ENCODE measurements at regions not wholly inside any gene's neighbourhood (a gene's known extent, or its start where the extent isn't known, plus 50 kb on each side); places are given as distances from the start of the nearest gene placed in this dataset.

- DNase-seq, result no peak
- H3K9me3 Mint-ChIP-seq (ENCODE audit: unreplicated experiment), result no peaks in the 10 kb centered on the region
- no peaks in the 10 kb centered on the region for H3K27me3 ChIP-seq (replicated peaks; ENCODE audit: control insufficient read depth, insufficient read depth, low read length)
- POLR2A ChIA-PET, result no interaction called here
- H3K27ac Mint-ChIP-seq (ENCODE audit: unreplicated experiment), result no peak overlapping the region
- H3K4me1 Mint-ChIP-seq (ENCODE audit: low read depth, unreplicated experiment), result no peaks in the 10 kb centered on the region
- TF ChIP-seq CTCF (IDR thresholded peaks at IDR 0.05; ENCODE audit: insufficient read depth in 1 of 2, low read depth in 1 of 2, low read length in 1 of 2, severe bottlenecking in 1 of 2, unreplicated experiment in 1 of 2), result no peak
- H3K36me3 Mint-ChIP-seq (ENCODE audit: insufficient read depth, unreplicated experiment), result no peaks in the 10 kb centered on the region
- H3K9me3 ChIP-seq, result no peaks in the 10 kb centered on the region
- CTCF ChIA-PET, result no interaction called here
- intact Hi-C loops (cut with micrococcal nuclease; ENCODE audit: unreplicated experiment), result no loop called here
- no peak overlapping the region for H3K4me3 ChIP-seq (ENCODE audit: low read depth, low read length)
- peaks cover 4% of the 10 kb centered on the region for H3K27me3 Mint-ChIP-seq (ENCODE audit: insufficient read depth, unreplicated experiment)
- BruUV-seq (replicated peaks), result no TSS peak
- no peaks in the 10 kb centered on the region for H3K36me3 ChIP-seq (ENCODE audit: control insufficient read depth, insufficient read depth, low read length)
- H3K4me3 Mint-ChIP-seq (ENCODE audit: unreplicated experiment), result no peak overlapping the region
- H3K4me1 ChIP-seq, result no peaks in the 10 kb centered on the region
Observed at GRCh38 chr10:45509491-45509890, 135.5 kb downstream of the ALOX5 start.

- H3K36me3 Mint-ChIP-seq (ENCODE audit: insufficient read depth, unreplicated experiment), result no peaks in the 10 kb centered on the region
- intact Hi-C loops (cut with micrococcal nuclease; ENCODE audit: unreplicated experiment), result no loop called here
- Histone ChIP-seq H3K9me3 (no peaks in the 10 kb centered on the region), H3K36me3 (ENCODE audit: control insufficient read depth, insufficient read depth, low read length) (no peaks in the 10 kb centered on the region), H3K4me3 (ENCODE audit: low read depth, low read length) (no peak overlapping the region), H3K4me1 (no peaks in the 10 kb centered on the region), H3K27me3 (replicated peaks; ENCODE audit: control insufficient read depth, insufficient read depth, low read length) (no peaks in the 10 kb centered on the region)
- H3K27me3 Mint-ChIP-seq (ENCODE audit: insufficient read depth, unreplicated experiment), result peaks cover 8% of the 10 kb centered on the region
- H3K4me1 Mint-ChIP-seq (ENCODE audit: low read depth, unreplicated experiment), result no peaks in the 10 kb centered on the region
- H3K4me3 Mint-ChIP-seq (ENCODE audit: unreplicated experiment), result no peak overlapping the region
- ChIA-PET POLR2A (no interaction called here), CTCF (no interaction called here)
- no peaks in the 10 kb centered on the region for H3K9me3 Mint-ChIP-seq (ENCODE audit: unreplicated experiment)
- BruUV-seq (replicated peaks), result no TSS peak
- DNase-seq, result no peak
- TF ChIP-seq CTCF (IDR thresholded peaks at IDR 0.05; ENCODE audit: insufficient read depth in 1 of 2, low read depth in 1 of 2, low read length in 1 of 2, severe bottlenecking in 1 of 2, unreplicated experiment in 1 of 2), result no peak
- no peak overlapping the region for H3K27ac Mint-ChIP-seq (ENCODE audit: unreplicated experiment)
Observed at GRCh38 chr10:45505311-45505710, 131.3 kb downstream of the ALOX5 start.

GRCh38 chr10:45502458-45502857 lies 128.4 kb downstream of the ALOX5 start:
- Mint-ChIP-seq H3K27me3 (ENCODE audit: insufficient read depth, unreplicated experiment) (peaks cover 10% of the 10 kb centered on the region), H3K4me3 (ENCODE audit: unreplicated experiment) (no peak overlapping the region), H3K27ac (ENCODE audit: unreplicated experiment) (no peak overlapping the region), H3K4me1 (ENCODE audit: low read depth, unreplicated experiment) (no peaks in the 10 kb centered on the region), H3K9me3 (ENCODE audit: unreplicated experiment) (no peaks in the 10 kb centered on the region), H3K36me3 (ENCODE audit: insufficient read depth, unreplicated experiment) (no peaks in the 10 kb centered on the region)
- BruUV-seq (replicated peaks), result no TSS peak
- Histone ChIP-seq H3K36me3 (ENCODE audit: control insufficient read depth, insufficient read depth, low read length) (no peaks in the 10 kb centered on the region), H3K27me3 (replicated peaks; ENCODE audit: control insufficient read depth, insufficient read depth, low read length) (no peaks in the 10 kb centered on the region), H3K9me3 (no peaks in the 10 kb centered on the region), H3K4me1 (no peaks in the 10 kb centered on the region), H3K4me3 (ENCODE audit: low read depth, low read length) (no peak overlapping the region)
- DNase-seq, result no peak
- TF ChIP-seq CTCF (IDR thresholded peaks at IDR 0.05; ENCODE audit: insufficient read depth in 1 of 2, low read depth in 1 of 2, low read length in 1 of 2, severe bottlenecking in 1 of 2, unreplicated experiment in 1 of 2), result no peak
- ChIA-PET POLR2A (no interaction called here), CTCF (no interaction called here)
- intact Hi-C loops (cut with micrococcal nuclease; ENCODE audit: unreplicated experiment), result no loop called here

All from Caco-2 (cell line).